SK-MEL-5 (cell line): ENCODE measurements at regions not wholly inside any gene's neighbourhood (a gene's known extent, or its start where the extent isn't known, plus 50 kb on each side); places are given as distances from the start of the nearest gene placed in this dataset.
"Not testable (repeated sequence)": the region's sequence is repeated elsewhere in the genome, so short reads cannot be mapped to it uniquely, and the experiment has no call there.

Source experiments
- DNase-seq: peaks from one replicate; pipeline ENCODE4 v3.0.0-alpha.2; 2016; ENCODE audit warnings: low read depth, low spot score
- in situ Hi-C: cut with HindIII; loops from 2 replicates; pipeline ENCODE4 v1.10.0; 2016; ENCODE audit warnings: low sequenced_read_pairs, high pct_unique_total_duplicates, low pct_unique_long_range_greater_than_20kb

DNA sequence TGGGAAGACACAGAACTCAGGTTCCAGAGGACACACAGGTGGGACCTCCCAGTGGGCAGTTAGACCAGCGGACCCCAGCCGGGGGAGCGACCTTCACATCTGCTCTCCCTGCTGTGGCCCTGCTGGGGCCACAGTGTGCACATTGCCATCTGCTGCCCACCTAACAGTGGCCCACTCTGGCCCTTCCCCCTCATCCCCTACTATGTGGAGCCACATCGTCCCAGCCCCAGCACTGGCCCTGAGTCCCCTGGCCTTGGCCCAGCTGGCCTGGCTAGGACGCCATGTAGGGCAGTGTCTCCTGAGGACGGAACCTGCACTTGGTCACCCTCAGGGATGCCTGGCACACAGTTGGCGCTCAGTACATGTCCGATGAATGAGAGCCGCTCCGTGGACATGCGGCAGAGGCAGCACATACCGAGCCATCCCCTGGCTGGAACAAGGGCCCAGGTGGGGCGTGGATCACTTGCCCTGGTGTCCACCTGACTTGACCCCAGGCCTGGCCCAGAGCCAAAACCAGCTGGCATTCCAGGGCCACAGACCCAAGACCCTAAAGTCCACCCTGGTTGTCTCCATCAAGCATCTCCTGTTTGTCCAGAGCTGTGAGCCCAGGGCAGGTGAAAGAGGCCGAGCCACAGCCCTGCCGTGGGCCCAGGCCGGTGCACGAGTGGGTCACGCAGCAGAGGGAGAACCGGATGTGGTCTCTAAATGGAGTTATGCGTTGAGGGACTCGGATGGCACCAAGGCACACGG lies 93.1 kb upstream of the FGF3 start:
- in situ Hi-C loops: loop anchor here (25.0 kb wide), 1 partner anchor 275 kb away; no protein-coding TSS in a partner anchor

GRCh38 chr11:69912911-69913451 lies 93.8 kb upstream of the FGF3 start:
- no peak for DNase-seq
- in situ Hi-C loops: loop anchor here (25.0 kb wide), 1 partner anchor 274 kb away; no protein-coding TSS in a partner anchor

More for the DNA sequence above, 93.1 kb upstream of the FGF3 start:
- no peak for DNase-seq

- no peak for DNase-seq
- in situ Hi-C loops: loop anchor here (25.0 kb wide), 1 partner anchor 274 kb away; no protein-coding TSS in a partner anchor
Observed at GRCh38 chr11:69913591-69914285, 94.5 kb upstream of the FGF3 start.

DNA sequence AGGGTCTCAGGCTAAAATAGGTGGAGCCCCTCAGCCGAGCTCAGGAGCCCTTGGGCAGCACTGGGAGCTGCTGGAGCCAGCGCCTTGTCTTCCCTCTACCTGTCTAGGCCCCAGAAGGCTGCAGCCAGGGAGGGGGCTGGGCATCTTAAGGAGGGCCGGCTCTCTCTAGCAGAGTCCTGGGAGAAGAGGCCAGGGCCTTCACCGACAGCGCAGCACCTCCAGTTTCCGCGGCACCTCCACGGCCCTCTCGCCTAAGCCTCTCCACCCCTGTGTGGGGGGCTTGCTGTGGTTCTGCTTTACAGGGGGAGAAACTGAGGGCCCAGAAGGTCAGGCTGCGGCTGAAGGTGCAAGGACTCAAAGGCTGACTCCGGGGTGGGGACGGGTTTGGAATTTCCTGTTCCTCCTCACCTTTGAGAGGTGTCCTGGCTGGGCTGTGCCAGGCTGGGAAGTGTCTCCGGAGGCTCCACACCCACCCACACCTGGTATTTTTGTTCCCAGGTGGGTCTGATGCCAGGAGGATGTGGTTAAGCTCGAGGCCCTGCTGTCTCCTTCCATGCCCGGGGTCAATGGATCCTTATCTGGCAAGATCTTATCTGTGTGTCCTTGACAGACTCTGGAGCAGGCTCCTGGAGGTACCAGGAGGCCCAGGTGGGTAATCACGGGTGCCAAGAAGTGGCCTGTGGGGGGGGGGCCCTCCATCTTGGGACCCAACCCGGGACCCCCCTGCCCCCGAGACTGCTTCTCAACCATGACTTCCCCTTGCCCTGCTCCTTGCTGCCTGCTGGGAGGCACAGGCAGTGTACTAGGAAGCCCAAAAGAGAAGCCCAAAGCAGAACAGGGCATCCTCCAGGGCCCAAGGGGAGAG lies 95.3 kb upstream of the FGF3 start:
- no peak for DNase-seq
- in situ Hi-C loops: loop anchor here (25.0 kb wide), 1 partner anchor 273 kb away; no protein-coding TSS in a partner anchor

DNA sequence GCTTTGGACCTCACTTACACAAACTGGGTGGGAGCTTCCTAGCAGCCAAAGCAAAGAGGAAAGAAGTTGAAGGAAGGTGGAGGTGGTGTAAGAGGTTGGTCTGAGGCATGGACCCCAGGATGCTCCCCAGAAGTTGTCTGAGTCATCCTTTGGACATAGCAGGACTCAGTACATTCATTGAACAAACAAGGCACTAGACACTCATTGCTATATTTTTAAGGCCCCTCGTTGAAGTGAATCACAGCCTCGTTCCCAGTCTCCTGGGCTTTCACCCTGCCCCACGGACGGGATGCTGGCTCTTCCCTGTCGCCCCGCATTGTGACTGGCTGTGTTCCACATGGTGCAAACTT lies 95.9 kb upstream of the FGF3 start:
- in situ Hi-C loops: loop anchor here (25.0 kb wide), 1 partner anchor 272 kb away; no protein-coding TSS in a partner anchor
- DNase-seq: no peak

DNA sequence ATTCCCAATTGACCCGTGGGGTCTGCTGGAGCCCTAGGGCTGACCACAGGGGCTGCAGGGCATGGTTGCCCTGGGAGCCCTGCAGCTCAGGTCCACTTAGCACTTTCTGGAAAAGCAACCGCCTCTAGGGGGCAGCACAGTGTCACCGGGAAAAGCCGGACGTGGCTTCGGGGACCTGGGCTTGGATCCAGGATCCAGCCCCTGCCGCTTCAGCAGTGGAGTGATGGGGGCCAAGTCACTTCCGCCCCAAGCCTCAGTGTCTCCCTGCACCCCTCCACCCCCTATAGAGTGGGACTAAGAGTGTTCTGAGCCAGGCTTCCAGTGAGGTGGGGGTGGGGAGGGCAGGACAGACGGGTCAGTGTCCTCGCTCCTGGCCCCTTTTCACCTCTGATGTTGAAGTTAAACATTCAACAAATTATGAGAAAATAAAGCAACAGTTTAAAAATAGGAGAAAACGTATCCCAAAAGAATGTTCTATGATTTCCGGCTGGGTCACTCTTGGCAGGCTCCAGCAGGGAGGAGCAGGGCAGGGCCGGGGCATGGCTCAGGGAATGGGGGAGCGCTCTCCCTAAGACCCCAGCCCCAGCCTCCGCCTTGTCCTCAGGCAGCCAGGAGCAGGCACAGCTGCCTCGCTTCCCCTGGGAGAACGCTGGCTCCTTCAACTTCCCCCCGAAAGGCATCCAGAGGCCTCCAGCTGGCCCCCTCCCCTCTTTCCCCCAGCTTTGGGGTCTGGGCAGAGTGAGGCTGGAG lies 96.5 kb upstream of the FGF3 start:
- in situ Hi-C loops: loop anchor here (25.0 kb wide), 1 partner anchor 272 kb away; no protein-coding TSS in a partner anchor
- DNase-seq: peak; percentile 95

DNA sequence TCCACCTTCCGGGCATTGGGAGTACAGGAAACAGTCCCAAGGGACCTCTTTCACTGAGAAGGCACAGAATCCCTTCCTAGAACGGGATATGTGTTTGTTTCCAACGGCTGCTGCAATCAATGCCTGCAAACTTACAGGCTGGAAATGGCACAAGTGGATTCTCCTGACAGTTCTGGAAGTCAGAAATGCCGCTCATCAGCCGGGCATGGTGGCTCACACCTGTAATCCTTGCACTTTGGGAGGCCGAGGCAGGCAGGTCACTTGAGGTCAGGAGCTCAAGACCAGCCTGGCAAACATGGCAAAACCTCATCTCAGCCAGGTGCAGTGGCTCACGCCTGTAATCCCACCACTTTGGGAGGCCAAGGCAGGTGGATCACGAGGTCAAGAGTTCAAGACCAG lies 97.0 kb upstream of the FGF3 start:
- in situ Hi-C loops: loop anchor here (25.0 kb wide), 1 partner anchor 271 kb away; no protein-coding TSS in a partner anchor
- DNase-seq: not testable (repeated sequence)

- in situ Hi-C loops: loop anchor here (25.0 kb wide), 1 partner anchor 270 kb away; no protein-coding TSS in a partner anchor
- no peak for DNase-seq
Observed at GRCh38 chr11:69916806-69917387, 97.7 kb upstream of the FGF3 start.

DNA sequence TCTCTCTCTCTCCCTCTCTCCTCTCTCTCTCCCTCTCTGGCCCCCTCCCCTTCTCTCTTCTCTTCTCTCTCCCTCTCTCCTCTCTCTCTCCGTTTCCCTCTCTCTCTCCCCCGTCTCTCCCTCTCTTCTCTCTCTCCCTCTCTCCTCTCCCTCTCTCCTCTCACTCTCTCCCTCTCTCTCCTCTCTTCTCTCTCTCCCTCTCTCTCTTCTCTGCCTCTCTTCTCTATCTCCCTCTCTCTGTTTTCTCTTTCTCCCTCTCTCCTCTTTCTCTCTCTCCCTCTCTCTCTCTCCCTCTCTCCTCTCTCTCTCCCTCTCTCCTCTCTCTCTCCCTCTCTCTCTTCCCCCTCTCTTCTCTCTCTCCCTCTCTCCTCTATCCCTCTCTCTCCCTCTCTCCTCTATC lies 98.3 kb upstream of the FGF3 start:
- in situ Hi-C loops: loop anchor here (25.0 kb wide), 1 partner anchor 270 kb away; no protein-coding TSS in a partner anchor
- DNase-seq: no peak

DNA sequence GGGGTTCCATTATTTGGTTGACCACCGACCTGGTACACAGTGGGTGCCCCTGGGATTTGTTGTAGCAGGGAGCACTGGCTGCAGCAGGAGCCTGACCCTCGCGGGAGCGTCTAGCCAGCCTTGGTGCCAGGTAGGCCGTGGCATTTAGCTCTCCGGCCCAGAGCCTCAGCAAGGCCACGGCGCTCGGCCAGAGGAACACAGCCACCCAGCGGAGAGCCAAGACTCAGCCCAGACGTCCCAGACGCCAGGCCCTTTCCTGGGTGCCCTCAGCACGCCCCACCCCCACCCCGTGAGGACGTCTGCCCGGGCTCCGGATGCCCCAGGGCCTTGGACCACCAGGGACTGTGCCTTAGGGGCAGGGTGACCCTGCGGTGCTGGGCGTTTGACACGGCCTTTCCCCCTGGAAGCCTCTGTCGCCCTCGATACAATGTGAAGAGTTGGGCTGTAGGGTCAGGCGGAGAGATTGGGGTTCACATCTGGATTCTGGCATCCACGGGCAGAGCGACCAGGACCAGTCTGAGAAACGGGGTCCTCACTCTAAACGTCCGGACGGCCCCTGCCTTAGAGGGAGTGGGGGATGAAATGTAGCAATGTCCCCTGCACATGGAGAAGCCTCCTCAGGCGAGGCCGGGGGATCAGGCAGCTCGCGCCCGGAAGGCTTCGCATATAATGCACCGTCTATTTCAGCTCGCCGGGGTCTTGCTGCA lies 99.2 kb upstream of the FGF3 start:
- in situ Hi-C loops: loop anchor here (25.0 kb wide), 1 partner anchor 269 kb away; no protein-coding TSS in a partner anchor
- DNase-seq: no peak

DNA sequence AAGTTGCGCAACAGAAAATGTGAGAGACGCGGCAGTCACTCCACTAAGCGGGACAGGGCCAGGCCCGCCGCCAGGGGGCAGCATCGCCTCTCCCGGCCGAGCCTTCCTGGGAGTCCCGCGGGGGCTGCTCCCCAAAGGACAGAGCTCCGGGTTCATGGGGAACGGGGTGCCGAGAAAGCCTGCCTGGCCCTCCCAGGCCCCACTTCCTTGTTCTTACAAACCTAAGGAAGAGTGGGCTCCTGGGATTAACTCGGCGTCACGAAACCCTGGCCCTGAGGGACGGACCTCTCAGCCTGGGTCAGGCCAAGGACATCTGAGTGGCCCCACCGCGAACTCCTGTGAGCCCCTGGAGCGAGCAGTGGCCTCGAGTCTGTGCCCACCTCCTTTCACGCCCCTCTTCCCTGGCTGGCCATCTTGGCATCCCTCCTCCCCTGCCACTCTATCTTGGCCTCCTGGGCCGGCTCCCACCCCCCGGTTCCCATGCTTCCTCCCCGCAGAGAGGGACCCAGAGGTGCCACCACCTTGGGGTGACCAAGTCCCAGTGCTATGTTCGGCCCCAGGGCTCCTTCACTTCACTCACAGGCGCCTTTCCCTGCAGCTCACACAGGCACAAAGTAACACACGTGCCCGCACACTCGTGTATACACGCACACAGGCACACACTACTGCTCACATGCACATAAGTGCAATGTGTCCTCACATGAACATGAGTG lies 99.9 kb upstream of the FGF3 start:
- peak; percentile 92 for DNase-seq
- in situ Hi-C loops: loop anchor here (25.0 kb wide), 1 partner anchor 268 kb away; no protein-coding TSS in a partner anchor

- in situ Hi-C loops: loop anchor here (25.0 kb wide), 1 partner anchor 267 kb away; no protein-coding TSS in a partner anchor
Observed at GRCh38 chr11:69919659-69920344, 100.6 kb upstream of the FGF3 start.

DNA sequence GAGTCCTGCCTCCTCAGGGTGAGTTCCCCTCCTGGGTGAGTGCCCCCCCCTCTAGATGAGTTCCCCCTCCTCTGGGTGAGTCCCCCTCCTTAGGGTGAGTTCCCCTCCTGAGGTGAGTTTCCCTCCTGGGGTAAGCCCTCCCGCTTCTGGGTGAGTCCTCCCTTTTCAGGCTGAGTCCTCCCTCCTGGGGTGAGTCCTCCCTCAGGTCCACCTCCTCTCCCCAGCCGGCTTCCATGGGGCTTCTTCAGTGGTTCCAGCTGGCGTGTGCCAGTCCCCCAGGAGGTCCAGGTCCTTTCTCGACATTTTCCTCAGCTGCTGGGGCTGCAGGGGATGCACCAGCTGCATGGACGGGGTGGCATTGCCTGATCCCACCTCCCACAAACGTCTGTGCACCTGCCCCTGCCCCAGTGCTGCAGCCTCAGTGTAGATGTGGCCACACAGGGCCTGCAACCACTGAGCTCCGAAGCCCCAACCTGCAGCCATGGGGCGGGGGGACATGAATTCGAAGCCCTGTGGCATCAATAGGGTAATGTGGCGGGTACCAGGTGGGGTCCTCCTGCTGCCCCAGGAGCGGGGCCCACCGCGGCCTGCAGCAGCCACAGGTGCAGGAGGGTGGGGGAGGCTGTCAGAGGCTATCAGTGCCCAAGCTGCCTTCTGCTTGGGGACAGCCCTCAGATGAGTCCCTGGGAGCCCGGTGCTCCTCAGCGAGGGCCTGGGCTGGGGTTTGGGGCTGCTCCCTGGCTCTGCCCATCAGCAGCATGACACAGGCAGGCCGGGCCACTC lies 101.3 kb upstream of the FGF3 start:
- in situ Hi-C loops: loop anchor here (25.0 kb wide), 1 partner anchor 267 kb away; no protein-coding TSS in a partner anchor

More at GRCh38 chr11:69919659-69920344, 100.6 kb upstream of the FGF3 start:
- no peak for DNase-seq

More for the DNA sequence above, 101.3 kb upstream of the FGF3 start:
- DNase-seq: no peak
